ENCODE measurements at regions not wholly inside any gene's neighbourhood (a gene's known extent, or its start where the extent isn't known, plus 50 kb on each side); places are given as distances from the start of the nearest gene placed in this dataset.

GRCh38 chr22:26998129-26998528, 340.7 kb downstream of the MIAT start:
- TF ChIP-seq CTCF (IDR thresholded peaks at IDR 0.05) (no peak), POLR2A (IDR thresholded peaks at IDR 0.05) (no peak)

All from prostate gland (tissue), 2 donors.